ENCODE measurements at regions not wholly inside any gene's neighbourhood (a gene's known extent, or its start where the extent isn't known, plus 50 kb on each side); places are given as distances from the start of the nearest gene placed in this dataset.

DNA sequence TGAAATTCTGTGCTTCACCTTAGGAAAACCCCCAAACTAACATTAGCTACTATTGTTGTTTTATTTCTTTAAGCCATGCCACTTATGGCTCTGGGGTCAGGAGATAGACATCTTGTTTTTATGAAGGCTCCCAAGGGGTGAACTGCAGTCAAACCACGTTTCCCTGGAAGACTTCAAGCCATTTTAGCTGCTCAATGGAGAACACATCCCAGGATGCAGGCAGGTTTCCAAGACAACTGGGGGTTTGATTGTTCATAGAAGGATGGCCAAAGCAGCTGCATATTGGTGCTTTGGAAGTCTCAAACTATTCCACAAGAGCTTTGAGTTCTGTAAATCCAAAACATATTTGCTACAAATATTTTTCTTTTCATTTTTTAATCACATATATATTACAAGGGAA lies 818.0 kb downstream of the MAFB start:
- TF ChIP-seq, protein P1, sequence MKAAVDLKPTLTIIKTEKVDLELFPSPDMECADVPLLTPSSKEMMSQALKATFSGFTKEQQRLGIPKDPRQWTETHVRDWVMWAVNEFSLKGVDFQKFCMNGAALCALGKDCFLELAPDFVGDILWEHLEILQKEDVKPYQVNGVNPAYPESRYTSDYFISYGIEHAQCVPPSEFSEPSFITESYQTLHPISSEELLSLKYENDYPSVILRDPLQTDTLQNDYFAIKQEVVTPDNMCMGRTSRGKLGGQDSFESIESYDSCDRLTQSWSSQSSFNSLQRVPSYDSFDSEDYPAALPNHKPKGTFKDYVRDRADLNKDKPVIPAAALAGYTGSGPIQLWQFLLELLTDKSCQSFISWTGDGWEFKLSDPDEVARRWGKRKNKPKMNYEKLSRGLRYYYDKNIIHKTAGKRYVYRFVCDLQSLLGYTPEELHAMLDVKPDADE (IDR thresholded peaks at IDR 0.05), result no peak
- TF ChIP-seq, protein P2, sequence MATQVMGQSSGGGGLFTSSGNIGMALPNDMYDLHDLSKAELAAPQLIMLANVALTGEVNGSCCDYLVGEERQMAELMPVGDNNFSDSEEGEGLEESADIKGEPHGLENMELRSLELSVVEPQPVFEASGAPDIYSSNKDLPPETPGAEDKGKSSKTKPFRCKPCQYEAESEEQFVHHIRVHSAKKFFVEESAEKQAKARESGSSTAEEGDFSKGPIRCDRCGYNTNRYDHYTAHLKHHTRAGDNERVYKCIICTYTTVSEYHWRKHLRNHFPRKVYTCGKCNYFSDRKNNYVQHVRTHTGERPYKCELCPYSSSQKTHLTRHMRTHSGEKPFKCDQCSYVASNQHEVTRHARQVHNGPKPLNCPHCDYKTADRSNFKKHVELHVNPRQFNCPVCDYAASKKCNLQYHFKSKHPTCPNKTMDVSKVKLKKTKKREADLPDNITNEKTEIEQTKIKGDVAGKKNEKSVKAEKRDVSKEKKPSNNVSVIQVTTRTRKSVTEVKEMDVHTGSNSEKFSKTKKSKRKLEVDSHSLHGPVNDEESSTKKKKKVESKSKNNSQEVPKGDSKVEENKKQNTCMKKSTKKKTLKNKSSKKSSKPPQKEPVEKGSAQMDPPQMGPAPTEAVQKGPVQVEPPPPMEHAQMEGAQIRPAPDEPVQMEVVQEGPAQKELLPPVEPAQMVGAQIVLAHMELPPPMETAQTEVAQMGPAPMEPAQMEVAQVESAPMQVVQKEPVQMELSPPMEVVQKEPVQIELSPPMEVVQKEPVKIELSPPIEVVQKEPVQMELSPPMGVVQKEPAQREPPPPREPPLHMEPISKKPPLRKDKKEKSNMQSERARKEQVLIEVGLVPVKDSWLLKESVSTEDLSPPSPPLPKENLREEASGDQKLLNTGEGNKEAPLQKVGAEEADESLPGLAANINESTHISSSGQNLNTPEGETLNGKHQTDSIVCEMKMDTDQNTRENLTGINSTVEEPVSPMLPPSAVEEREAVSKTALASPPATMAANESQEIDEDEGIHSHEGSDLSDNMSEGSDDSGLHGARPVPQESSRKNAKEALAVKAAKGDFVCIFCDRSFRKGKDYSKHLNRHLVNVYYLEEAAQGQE (IDR thresholded peaks at IDR 0.05; ENCODE audit: unreplicated experiment), result no peak

DNA sequence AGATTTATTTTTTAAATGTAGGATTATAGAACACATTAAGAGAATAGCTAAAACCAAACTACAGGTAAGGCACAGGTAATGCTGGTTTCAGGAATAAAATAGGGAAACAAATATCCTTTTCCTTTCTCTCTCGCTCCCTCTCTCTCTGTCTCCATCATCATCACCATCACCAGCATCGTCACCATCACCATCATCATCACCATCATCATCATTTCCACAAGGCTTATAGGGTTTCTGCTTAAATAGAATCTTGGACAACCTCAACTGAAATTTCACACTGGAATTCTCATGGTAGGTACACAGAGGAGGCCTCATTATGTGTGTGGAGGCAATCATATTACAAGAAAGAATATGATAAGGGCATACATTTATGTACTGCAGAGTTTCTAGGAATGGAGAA lies 823.6 kb downstream of the MAFB start:
- Histone ChIP-seq H4K20me1 (replicated peaks; ENCODE audit: insufficient read depth) (no peaks in the 10 kb centered on the region), H3K79me2 (replicated peaks; ENCODE audit: insufficient read depth) (no peaks in the 10 kb centered on the region), H3K9me2 (ENCODE audit: insufficient read depth) (peaks cover 8% of the 10 kb centered on the region; the same call in 1 of the 2 replicates), H3F3A (replicated peaks; ENCODE audit: low read depth) (no peaks in the 10 kb centered on the region), H3K4me3 (no peak overlapping the region), H3K4me1 (ENCODE audit: insufficient read depth) (no peaks in the 10 kb centered on the region), H3K36me3 (ENCODE audit: insufficient read depth) (no peaks in the 10 kb centered on the region), H3K4me2 (no peak overlapping the region), H3K27ac (ENCODE audit: low read depth) (no peak overlapping the region), H2AFZ (no peak overlapping the region), H3K27me3 (ENCODE audit: insufficient read depth) (no peaks in the 10 kb centered on the region)
- peaks cover 2% of the 10 kb centered on the region for H3K27me3 Mint-ChIP-seq (ENCODE audit: insufficient read depth, low read depth, poor library complexity)
- H3K36me3 Mint-ChIP-seq (ENCODE audit: low read depth), result no peaks in the 10 kb centered on the region
- no peaks in the 10 kb centered on the region for H3K9me3 Mint-ChIP-seq
- no peak overlapping the region for H3K27ac Mint-ChIP-seq
- ATAC-seq (no peak), DNase-seq (ENCODE audit: low spot score) (no peak)
- no peaks in the 10 kb centered on the region; the same call in 2 of the 3 replicates for H3K4me1 Mint-ChIP-seq
- H3K4me3 Mint-ChIP-seq, result no peak overlapping the region
- TF ChIP-seq CREB1 (CRISPR knock-in tag; IDR thresholded peaks at IDR 0.05; ENCODE audit: low read depth) (no peak), EZH2phosphoT487 (IDR thresholded peaks at IDR 0.05; ENCODE audit: unreplicated experiment) (no peak), NANOG (IDR thresholded peaks at IDR 0.05; ENCODE audit: borderline replicate concordance) (no peak)
- TF ChIP-seq, protein P3, sequence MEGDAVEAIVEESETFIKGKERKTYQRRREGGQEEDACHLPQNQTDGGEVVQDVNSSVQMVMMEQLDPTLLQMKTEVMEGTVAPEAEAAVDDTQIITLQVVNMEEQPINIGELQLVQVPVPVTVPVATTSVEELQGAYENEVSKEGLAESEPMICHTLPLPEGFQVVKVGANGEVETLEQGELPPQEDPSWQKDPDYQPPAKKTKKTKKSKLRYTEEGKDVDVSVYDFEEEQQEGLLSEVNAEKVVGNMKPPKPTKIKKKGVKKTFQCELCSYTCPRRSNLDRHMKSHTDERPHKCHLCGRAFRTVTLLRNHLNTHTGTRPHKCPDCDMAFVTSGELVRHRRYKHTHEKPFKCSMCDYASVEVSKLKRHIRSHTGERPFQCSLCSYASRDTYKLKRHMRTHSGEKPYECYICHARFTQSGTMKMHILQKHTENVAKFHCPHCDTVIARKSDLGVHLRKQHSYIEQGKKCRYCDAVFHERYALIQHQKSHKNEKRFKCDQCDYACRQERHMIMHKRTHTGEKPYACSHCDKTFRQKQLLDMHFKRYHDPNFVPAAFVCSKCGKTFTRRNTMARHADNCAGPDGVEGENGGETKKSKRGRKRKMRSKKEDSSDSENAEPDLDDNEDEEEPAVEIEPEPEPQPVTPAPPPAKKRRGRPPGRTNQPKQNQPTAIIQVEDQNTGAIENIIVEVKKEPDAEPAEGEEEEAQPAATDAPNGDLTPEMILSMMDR (conservative IDR thresholded peaks at IDR 0.05; ENCODE audit: low read depth in 2 of 2), result no peak
- TF ChIP-seq, protein P4, sequence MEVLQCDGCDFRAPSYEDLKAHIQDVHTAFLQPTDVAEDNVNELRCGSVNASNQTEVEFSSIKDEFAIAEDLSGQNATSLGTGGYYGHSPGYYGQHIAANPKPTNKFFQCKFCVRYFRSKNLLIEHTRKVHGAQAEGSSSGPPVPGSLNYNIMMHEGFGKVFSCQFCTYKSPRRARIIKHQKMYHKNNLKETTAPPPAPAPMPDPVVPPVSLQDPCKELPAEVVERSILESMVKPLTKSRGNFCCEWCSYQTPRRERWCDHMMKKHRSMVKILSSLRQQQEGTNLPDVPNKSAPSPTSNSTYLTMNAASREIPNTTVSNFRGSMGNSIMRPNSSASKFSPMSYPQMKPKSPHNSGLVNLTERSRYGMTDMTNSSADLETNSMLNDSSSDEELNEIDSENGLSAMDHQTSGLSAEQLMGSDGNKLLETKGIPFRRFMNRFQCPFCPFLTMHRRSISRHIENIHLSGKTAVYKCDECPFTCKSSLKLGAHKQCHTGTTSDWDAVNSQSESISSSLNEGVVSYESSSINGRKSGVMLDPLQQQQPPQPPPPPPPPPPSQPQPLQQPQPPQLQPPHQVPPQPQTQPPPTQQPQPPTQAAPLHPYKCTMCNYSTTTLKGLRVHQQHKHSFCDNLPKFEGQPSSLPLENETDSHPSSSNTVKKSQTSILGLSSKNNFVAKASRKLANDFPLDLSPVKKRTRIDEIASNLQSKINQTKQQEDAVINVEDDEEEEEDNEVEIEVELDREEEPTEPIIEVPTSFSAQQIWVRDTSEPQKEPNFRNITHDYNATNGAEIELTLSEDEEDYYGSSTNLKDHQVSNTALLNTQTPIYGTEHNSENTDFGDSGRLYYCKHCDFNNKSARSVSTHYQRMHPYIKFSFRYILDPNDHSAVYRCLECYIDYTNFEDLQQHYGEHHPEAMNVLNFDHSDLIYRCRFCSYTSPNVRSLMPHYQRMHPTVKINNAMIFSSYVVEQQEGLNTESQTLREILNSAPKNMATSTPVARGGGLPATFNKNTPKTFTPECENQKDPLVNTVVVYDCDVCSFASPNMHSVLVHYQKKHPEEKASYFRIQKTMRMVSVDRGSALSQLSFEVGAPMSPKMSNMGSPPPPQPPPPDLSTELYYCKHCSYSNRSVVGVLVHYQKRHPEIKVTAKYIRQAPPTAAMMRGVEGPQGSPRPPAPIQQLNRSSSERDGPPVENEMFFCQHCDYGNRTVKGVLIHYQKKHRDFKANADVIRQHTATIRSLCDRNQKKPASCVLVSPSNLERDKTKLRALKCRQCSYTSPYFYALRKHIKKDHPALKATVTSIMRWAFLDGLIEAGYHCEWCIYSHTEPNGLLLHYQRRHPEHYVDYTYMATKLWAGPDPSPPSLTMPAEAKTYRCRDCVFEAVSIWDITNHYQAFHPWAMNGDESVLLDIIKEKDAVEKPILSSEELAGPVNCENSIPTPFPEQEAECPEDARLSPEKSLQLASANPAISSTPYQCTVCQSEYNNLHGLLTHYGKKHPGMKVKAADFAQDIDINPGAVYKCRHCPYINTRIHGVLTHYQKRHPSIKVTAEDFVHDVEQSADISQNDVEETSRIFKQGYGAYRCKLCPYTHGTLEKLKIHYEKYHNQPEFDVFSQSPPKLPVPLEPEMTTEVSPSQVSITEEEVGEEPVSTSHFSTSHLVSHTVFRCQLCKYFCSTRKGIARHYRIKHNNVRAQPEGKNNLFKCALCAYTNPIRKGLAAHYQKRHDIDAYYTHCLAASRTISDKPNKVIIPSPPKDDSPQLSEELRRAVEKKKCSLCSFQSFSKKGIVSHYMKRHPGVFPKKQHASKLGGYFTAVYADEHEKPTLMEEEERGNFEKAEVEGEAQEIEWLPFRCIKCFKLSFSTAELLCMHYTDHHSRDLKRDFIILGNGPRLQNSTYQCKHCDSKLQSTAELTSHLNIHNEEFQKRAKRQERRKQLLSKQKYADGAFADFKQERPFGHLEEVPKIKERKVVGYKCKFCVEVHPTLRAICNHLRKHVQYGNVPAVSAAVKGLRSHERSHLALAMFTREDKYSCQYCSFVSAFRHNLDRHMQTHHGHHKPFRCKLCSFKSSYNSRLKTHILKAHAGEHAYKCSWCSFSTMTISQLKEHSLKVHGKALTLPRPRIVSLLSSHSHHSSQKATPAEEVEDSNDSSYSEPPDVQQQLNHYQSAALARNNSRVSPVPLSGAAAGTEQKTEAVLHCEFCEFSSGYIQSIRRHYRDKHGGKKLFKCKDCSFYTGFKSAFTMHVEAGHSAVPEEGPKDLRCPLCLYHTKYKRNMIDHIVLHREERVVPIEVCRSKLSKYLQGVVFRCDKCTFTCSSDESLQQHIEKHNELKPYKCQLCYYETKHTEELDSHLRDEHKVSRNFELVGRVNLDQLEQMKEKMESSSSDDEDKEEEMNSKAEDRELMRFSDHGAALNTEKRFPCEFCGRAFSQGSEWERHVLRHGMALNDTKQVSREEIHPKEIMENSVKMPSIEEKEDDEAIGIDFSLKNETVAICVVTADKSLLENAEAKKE (CRISPR knock-in tag; IDR thresholded peaks at IDR 0.05), result no peak

More for the DNA sequence above, 818.0 kb downstream of the MAFB start:
- Mint-ChIP-seq H3K4me1 (no peaks in the 10 kb centered on the region; the same call in 2 of the 3 replicates), H3K36me3 (ENCODE audit: low read depth) (no peaks in the 10 kb centered on the region), H3K27me3 (ENCODE audit: insufficient read depth, low read depth, poor library complexity) (no peaks in the 10 kb centered on the region), H3K27ac (no peak overlapping the region), H3K9me3 (no peaks in the 10 kb centered on the region), H3K4me3 (no peak overlapping the region)
- no peaks in the 10 kb centered on the region for H3K79me2 ChIP-seq (replicated peaks; ENCODE audit: insufficient read depth)
- peaks cover 8% of the 10 kb centered on the region; the same call in 1 of the 2 replicates for H3K9me2 ChIP-seq (ENCODE audit: insufficient read depth)
- no peaks in the 10 kb centered on the region for H3K4me1 ChIP-seq (ENCODE audit: insufficient read depth)
- no peaks in the 10 kb centered on the region for H3K27me3 ChIP-seq (ENCODE audit: insufficient read depth)
- H3K36me3 ChIP-seq (ENCODE audit: insufficient read depth), result no peaks in the 10 kb centered on the region
- DNase-seq (ENCODE audit: low spot score), result no peak
- H3K4me2 ChIP-seq, result no peak overlapping the region
- H4K20me1 ChIP-seq (replicated peaks; ENCODE audit: insufficient read depth), result no peaks in the 10 kb centered on the region
- H3K27ac ChIP-seq (ENCODE audit: low read depth), result no peak overlapping the region
- ATAC-seq, result no peak
- H2AFZ ChIP-seq, result no peak overlapping the region
- no peaks in the 10 kb centered on the region for H3F3A ChIP-seq (replicated peaks; ENCODE audit: low read depth)
- H3K4me3 ChIP-seq, result no peak overlapping the region
